GM21576 (cell line): ENCODE measurements at regions not wholly inside any gene's neighbourhood (a gene's known extent, or its start where the extent isn't known, plus 50 kb on each side); places are given as distances from the start of the nearest gene placed in this dataset.
"Not testable (repeated sequence)": the region's sequence is repeated elsewhere in the genome, so short reads cannot be mapped to it uniquely, and the experiment has no call there.

Experiments
- ATAC-seq: cut with Tn5 transposase; IDR thresholded peaks from one replicate; pipeline ENCODE4 v1.9.1; 2021; ENCODE audit warnings: mild to moderate bottlenecking, moderate library complexity; ENCODE audit not compliant: unreplicated experiment

- peak; percentile 55 for ATAC-seq
These were observed 133.4 kb downstream of the SLC1A3 start for GRCh38 chr5:36739751-36740221.

- no peak for ATAC-seq
These were observed 134.0 kb downstream of the SLC1A3 start for GRCh38 chr5:36740259-36740898.

GRCh38 chr5:36741128-36741527 lies 134.7 kb downstream of the SLC1A3 start:
- no peak for ATAC-seq

- ATAC-seq, result peak; percentile 7
These were observed 132.4 kb upstream of the NIPBL start for GRCh38 chr5:36743891-36744772.

GRCh38 chr5:36744773-36745589 lies 131.6 kb upstream of the NIPBL start:
- peak; percentile 62 for ATAC-seq

GRCh38 chr5:36747794-36748193 lies 128.8 kb upstream of the NIPBL start:
- not testable (repeated sequence) for ATAC-seq

- no peak for ATAC-seq
These were observed 124.7 kb upstream of the NIPBL start for GRCh38 chr5:36751886-36752285.

GRCh38 chr5:36755342-36755741 lies 121.2 kb upstream of the NIPBL start:
- ATAC-seq, result no peak

- ATAC-seq, result no peak
These were observed 120.6 kb upstream of the NIPBL start for GRCh38 chr5:36755920-36756488.

- no peak for ATAC-seq
These were observed 119.7 kb upstream of the NIPBL start for GRCh38 chr5:36756848-36757247.

GRCh38 chr5:36759117-36759516 lies 117.5 kb upstream of the NIPBL start:
- no peak for ATAC-seq

GRCh38 chr5:36763454-36763853 lies 113.1 kb upstream of the NIPBL start:
- ATAC-seq, result no peak

DNA sequence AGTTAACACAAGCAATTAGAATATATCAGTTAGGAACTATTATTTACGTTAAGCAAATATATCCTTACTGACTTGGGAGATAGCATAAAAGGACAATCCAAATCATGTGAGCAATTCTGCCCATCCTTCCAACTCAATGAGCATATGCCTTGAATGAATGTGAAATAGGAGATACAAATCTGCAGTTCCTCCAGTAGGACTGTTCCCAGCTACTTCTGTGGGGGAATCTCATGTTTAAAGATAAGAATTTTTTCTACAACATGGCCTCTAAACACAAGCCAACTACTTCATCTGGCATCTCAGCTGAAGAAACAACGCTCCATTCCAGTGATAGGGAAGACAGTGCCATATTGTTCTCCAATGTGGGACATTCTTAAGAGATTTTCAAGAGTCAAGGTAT lies 110.7 kb upstream of the NIPBL start:
- ATAC-seq, result no peak

DNA sequence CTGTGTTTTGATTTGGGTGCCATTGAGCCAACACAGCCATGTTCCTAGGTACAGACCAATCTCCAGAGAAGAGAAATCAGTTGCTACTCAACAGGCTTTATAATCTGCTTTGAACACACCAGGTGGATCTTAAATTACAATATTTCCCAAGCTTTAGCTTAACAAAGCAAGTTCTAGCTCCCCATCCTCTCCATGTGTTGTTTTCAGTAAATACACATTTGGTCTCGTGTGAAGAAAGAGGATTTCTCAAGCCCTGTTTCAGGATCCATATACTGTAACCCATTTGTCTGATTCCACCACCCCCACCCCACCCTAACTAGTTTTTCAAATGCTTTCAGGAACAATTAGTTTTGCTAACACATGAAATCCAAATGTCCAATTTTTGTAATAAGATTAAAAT lies 109.6 kb upstream of the NIPBL start:
- no peak for ATAC-seq

DNA sequence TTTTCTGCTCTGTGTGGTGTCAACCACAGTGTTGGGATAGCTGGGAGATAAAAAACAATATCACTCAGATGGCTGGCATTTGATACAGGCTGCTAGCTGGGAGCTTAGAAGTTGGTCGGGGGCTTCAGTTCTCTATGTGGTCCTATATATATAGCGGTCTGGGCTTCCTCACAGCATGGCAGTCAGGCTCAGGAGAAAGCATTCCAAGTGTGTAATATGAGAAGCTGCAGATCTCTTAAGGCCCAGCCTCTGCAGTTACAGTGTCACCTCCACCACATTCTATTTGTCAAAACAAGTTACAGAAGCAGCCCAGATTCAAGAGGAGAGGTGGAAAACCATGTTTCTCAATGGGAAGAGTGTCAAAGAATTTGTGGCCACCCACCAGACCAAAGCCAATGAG lies 108.1 kb upstream of the NIPBL start:
- no peak for ATAC-seq

DNA sequence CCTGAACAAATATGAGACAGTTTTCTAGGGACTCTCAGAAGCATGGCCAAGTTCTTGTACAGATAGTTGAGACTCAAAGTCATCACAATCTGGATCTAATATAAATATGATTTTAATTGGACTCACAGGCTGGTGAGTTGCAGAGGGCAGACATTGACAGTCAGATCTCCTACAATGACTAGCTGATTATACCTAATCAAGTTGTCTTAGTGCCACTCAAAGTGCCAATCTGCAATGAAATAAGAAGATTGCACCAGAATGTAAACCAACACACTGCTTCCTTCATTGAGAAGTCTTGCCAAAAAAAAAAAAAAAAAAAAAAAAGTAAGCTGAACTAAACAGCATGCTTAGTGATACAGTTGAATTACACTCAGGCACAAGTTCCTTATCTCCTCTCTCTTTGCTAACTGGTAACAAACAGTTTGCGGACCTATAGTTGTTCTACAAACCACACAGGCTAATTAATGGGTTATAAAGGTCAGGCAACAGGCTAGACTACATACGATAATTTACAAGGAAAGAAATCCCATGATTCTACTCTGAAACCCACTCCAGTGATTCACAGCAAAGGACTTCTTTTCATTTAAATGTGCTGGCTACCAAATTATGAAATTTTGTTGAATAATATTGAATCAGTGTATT lies 107.3 kb upstream of the NIPBL start:
- no peak for ATAC-seq

DNA sequence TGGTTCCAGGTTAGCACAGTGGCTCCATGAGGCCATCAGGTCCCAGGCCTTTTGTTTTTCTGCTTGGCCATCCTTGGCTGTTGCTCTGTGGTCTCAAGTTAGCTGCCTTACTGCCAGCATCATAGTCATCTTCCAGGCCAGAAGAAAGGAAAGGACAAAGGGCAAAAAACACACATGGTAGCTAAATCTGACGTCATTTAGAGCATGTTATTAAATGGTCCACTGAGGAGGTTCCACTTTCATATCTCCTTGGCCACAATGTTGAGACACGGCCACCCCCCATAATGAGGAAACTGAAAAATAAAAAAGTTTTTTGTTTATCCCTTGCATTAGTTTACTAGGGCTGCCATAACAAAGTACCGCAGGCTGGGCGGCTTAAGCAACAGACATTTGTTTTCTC lies 106.4 kb upstream of the NIPBL start:
- ATAC-seq, result no peak

GRCh38 chr5:36772276-36773140 lies 104.1 kb upstream of the NIPBL start:
- no peak for ATAC-seq

GRCh38 chr5:36777105-36777757 lies 99.3 kb upstream of the NIPBL start:
- no peak for ATAC-seq
